GM11168 (cell line): ENCODE measurements at regions not wholly inside any gene's neighbourhood (a gene's known extent, or its start where the extent isn't known, plus 50 kb on each side); places are given as distances from the start of the nearest gene placed in this dataset.
"Not testable (repeated sequence)": the region's sequence is repeated elsewhere in the genome, so short reads cannot be mapped to it uniquely, and the experiment has no call there.

Experiments
- in situ Hi-C: fragments of 300-500 bp; cut with MboI; formaldehyde crosslinking; loops from one replicate; pipeline ENCODE4 v1.12.0; 2022; ENCODE audit warnings: low sequenced_read_pairs; ENCODE audit not compliant: unreplicated experiment

GRCh38 chr3:19825193-19825592 is 108.8 kb downstream of the EFHB start:
- in situ Hi-C loops, result no loop called here

- in situ Hi-C loops, result no loop called here
These were observed 111.2 kb downstream of the EFHB start for GRCh38 chr3:19822805-19823204.

GRCh38 chr3:19816631-19817030 is 117.4 kb downstream of the EFHB start:
- in situ Hi-C loops, result no loop called here

GRCh38 chr3:19815805-19816204 is 118.2 kb downstream of the EFHB start:
- in situ Hi-C loops, result no loop called here

- in situ Hi-C loops, result not testable (repeated sequence)
These were observed 120.3 kb downstream of the EFHB start for GRCh38 chr3:19813743-19814142.

GRCh38 chr3:19811689-19812088 is 122.3 kb downstream of the EFHB start:
- in situ Hi-C loops, result no loop called here

- in situ Hi-C loops, result loop anchor here (10.0 kb wide), 1 partner anchor 144 kb away; no protein-coding TSS in a partner anchor
These were observed 125.2 kb downstream of the EFHB start for GRCh38 chr3:19808834-19809233.

- in situ Hi-C loops, result loop anchor here (10.0 kb wide), 1 partner anchor 135 kb away; no protein-coding TSS in a partner anchor
These were observed 134.1 kb downstream of the EFHB start for GRCh38 chr3:19799887-19800286.

GRCh38 chr3:19799115-19799514 is 134.9 kb downstream of the EFHB start:
- in situ Hi-C loops, result no loop called here

- in situ Hi-C loops, result no loop called here
These were observed 135.7 kb downstream of the EFHB start for GRCh38 chr3:19798324-19798723.

- in situ Hi-C loops, result no loop called here
These were observed 141.6 kb downstream of the EFHB start for GRCh38 chr3:19792388-19792787.

- in situ Hi-C loops, result no loop called here
These were observed 158.3 kb downstream of the EFHB start for GRCh38 chr3:19775765-19776164.

- in situ Hi-C loops, result no loop called here
These were observed 164.3 kb downstream of the EFHB start for GRCh38 chr3:19769694-19770093.

GRCh38 chr3:19765954-19766353 is 168.1 kb downstream of the EFHB start:
- in situ Hi-C loops, result no loop called here

GRCh38 chr3:19757773-19758172 is 176.2 kb downstream of the EFHB start:
- in situ Hi-C loops, result no loop called here

- in situ Hi-C loops, result no loop called here
These were observed 184.5 kb downstream of the EFHB start for GRCh38 chr3:19749448-19750017.

- in situ Hi-C loops, result no loop called here
These were observed 185.1 kb downstream of the EFHB start for GRCh38 chr3:19748782-19749447.

- in situ Hi-C loops, result no loop called here
These were observed 190.0 kb downstream of the EFHB start for GRCh38 chr3:19744047-19744446.

GRCh38 chr3:19742935-19743334 is 191.1 kb downstream of the EFHB start:
- in situ Hi-C loops, result no loop called here

- in situ Hi-C loops, result no loop called here
These were observed 194.5 kb downstream of the EFHB start for GRCh38 chr3:19739504-19739903.

GRCh38 chr3:19738846-19739245 is 195.2 kb downstream of the EFHB start:
- in situ Hi-C loops, result no loop called here

GRCh38 chr3:19735111-19735510 is 198.9 kb downstream of the EFHB start:
- in situ Hi-C loops, result no loop called here
